ENCODE measurements at regions not wholly inside any gene's neighbourhood (a gene's known extent, or its start where the extent isn't known, plus 50 kb on each side); places are given as distances from the start of the nearest gene placed in this dataset.

- TF ChIP-seq CTCF (IDR thresholded peaks at IDR 0.05) (no peak), POLR2AphosphoS5 (IDR thresholded peaks at IDR 0.05) (no peak)
These were observed 427.0 kb upstream of the RBMS3 start for GRCh38 chr3:28853830-28854229.
